Transverse colon (tissue), 4 donors: ENCODE measurements at regions not wholly inside any gene's neighbourhood (a gene's known extent, or its start where the extent isn't known, plus 50 kb on each side); places are given as distances from the start of the nearest gene placed in this dataset.
"Not testable (repeated sequence)": the region's sequence is repeated elsewhere in the genome, so short reads cannot be mapped to it uniquely, and the experiment has no call there.

Experiments used
- DNase-seq: peaks from one replicate; pipeline ENCODE4 v3.0.0-alpha.2; 2019
- H3K27ac ChIP-seq, 4 donors: fragments of 200-600 bp; sonication (generic); 2 replicates each; pipeline ENCODE4 v1.5.1; 2016 to 2018; ENCODE audit warnings: inconsistent platforms in 4 of 4
- H3K27me3 ChIP-seq: fragments of 200-600 bp; sonication (generic); 2 replicates; pipeline ENCODE4 v1.5.1; 2017; ENCODE audit warnings: inconsistent platforms
- H3K36me3 ChIP-seq, 4 donors: fragments of 200-600 bp; sonication (generic); 2 replicates each; pipeline ENCODE4 v1.5.1; 2017 to 2019; ENCODE audit warnings: inconsistent platforms in 4 of 4
- H3K4me1 ChIP-seq, 4 donors: fragments of 200-600 bp; sonication (generic); 2 replicates each; pipeline ENCODE4 v1.5.1; 2017 to 2020; ENCODE audit warnings: inconsistent platforms in 4 of 4
- H3K4me3 ChIP-seq, 4 donors: fragments of 200-600 bp; sonication (generic); 1 replicate in 1 of 4; 2 replicates in 3 of 4; pipeline versions ENCODE4 v1.5.1 to v1.6.1; 2017 to 2019; ENCODE audit warnings: inconsistent platforms in 4 of 4
- H3K9me3 ChIP-seq, 2 donors: fragments of 200-600 bp; sonication (generic); 2 replicates each; pipeline ENCODE4 v1.5.1; 2017 to 2019; ENCODE audit warnings: inconsistent platforms in 2 of 2
- EP300 ChIP-seq: sonication (generic); formaldehyde crosslinking; IDR thresholded peaks from one replicate; pipeline ENCODE4 v1.6.1; 2017; ENCODE audit warnings: antibody characterized with exemption, low read depth
- POLR2A ChIP-seq: fragments of 450-650 bp; IDR thresholded peaks from one replicate; pipeline ENCODE4 v1.6.1; 2016; ENCODE audit warnings: antibody characterized with exemption, mild to moderate bottlenecking, moderate library complexity
- POLR2AphosphoS5 ChIP-seq, 3 donors: sonication (generic); formaldehyde crosslinking; IDR thresholded peaks; one replicate each; pipeline ENCODE4 v1.6.1; 2016; ENCODE audit warnings: antibody characterized with exemption in 3 of 3
- WGBS, 2 donors: methylation state at CpG; one replicate each; pipeline ENCODE4 v1.1.5; 2018; ENCODE audit warnings: low coverage in 1 of 2; 5-methylcytosine and 5-hydroxymethylcytosine counted together
- in situ Hi-C, 4 donors: fragments of 200-750 bp; cut with MboI; loops; one replicate each; pipeline versions ENCODE4 v1.15.0 to v1.15.1; 2017; ENCODE audit warnings: low sequenced_read_pairs in 3 of 4, low pct_ligation_motif_present in 1 of 4, low pct_unique_long_range_greater_than_20kb in 1 of 4
- intact Hi-C: fragments of 100-400 bp; cut with DNase I; formaldehyde crosslinking; loops from one replicate; pipeline ENCODE4 v1.15.1; 2023; ENCODE audit warnings: low total_unique reads
- TF ChIP-seq, protein P1 (sequence below), 5 experiments: fragments of 200-600 bp in 3 of 5; fragments of 450-650 bp in 2 of 5; sonication (generic) in 3 of 5; IDR thresholded peaks; 1 replicate in 2 of 5; 2 replicates in 3 of 5; pipeline ENCODE4 v1.5.1; 2016 to 2017; ENCODE audit warnings: antibody characterized with exemption in 5 of 5, inconsistent platforms in 3 of 5, mild to moderate bottlenecking in 2 of 5, moderate library complexity in 1 of 5

DNA sequence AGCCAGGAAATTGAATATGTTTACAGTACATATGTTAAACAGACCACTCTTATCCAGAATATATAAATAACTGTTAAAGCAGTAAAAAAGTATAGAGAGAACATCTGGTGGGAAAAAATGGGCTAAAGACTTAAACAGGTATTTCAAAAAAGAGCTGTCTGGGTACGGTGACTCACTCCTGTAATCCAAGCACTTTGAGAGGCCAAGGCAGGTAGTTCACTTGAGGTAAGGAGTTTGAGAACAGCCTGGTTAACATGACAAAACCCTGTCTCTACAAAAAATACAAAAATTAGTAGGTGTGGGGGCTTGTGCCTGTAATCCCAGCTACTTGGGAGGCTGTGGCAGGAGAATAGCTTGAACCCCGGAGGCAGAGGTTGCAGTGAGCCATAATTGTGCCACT, 171.4 kb upstream of the FSIP2 start:
- intact Hi-C loops (no loop called here), in situ Hi-C loops (no loop called here)
- WGBS, 2 donors = 75 to 84% methylated on average over 2 of the region's 2 CpGs
- H3K4me1 ChIP-seq = no peaks in the 10 kb centered on the region
- no peak overlapping the region for H3K4me3 ChIP-seq
- H3K27me3 ChIP-seq = no peaks in the 10 kb centered on the region
- H3K36me3 ChIP-seq = no peaks in the 10 kb centered on the region
- DNase-seq = no peak
- TF ChIP-seq, protein P1, sequence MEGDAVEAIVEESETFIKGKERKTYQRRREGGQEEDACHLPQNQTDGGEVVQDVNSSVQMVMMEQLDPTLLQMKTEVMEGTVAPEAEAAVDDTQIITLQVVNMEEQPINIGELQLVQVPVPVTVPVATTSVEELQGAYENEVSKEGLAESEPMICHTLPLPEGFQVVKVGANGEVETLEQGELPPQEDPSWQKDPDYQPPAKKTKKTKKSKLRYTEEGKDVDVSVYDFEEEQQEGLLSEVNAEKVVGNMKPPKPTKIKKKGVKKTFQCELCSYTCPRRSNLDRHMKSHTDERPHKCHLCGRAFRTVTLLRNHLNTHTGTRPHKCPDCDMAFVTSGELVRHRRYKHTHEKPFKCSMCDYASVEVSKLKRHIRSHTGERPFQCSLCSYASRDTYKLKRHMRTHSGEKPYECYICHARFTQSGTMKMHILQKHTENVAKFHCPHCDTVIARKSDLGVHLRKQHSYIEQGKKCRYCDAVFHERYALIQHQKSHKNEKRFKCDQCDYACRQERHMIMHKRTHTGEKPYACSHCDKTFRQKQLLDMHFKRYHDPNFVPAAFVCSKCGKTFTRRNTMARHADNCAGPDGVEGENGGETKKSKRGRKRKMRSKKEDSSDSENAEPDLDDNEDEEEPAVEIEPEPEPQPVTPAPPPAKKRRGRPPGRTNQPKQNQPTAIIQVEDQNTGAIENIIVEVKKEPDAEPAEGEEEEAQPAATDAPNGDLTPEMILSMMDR (IDR thresholded peaks at IDR 0.05) = no peak
- TF ChIP-seq POLR2A (no peak), POLR2AphosphoS5 (IDR thresholded peaks at IDR 0.05) (no peak), EP300 (no peak)
- no peaks in the 10 kb centered on the region for H3K9me3 ChIP-seq
- no peak overlapping the region for H3K27ac ChIP-seq

DNA sequence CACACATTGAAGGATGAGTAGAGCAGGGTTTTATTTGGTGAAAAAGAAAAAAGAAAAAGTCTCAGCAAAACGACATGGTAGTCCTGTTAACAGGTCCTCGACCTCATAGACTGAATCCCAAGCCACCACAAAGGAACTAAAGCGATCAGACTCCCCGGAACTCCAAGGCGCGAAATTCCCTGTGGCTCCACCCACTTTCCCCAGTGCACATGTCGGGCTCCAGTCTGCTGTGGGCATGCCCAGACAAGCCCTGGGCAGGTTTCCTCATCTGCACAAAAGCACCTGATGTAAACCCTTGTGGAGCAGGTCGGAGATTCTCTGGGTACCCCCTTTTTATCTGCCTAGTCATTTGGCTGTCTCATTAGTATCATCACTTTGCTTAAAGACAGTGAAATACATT, 170.7 kb upstream of the FSIP2 start:
- WGBS, 2 donors = 81 to 82% methylated on average over 8 of the region's 8 CpGs
- no peak for TF ChIP-seq POLR2AphosphoS5 (IDR thresholded peaks at IDR 0.05)
- no peak for TF ChIP-seq EP300
- TF ChIP-seq POLR2A = no peak
- TF ChIP-seq, protein P1 (IDR thresholded peaks at IDR 0.05) = no peak
- Histone ChIP-seq H3K27ac (no peak overlapping the region), H3K4me3 (no peak overlapping the region), H3K36me3 (no peaks in the 10 kb centered on the region), H3K9me3 (no peaks in the 10 kb centered on the region), H3K4me1 (no peaks in the 10 kb centered on the region), H3K27me3 (no peaks in the 10 kb centered on the region)
- in situ Hi-C loops (no loop called here), intact Hi-C loops (no loop called here)
- no peak for DNase-seq

DNA sequence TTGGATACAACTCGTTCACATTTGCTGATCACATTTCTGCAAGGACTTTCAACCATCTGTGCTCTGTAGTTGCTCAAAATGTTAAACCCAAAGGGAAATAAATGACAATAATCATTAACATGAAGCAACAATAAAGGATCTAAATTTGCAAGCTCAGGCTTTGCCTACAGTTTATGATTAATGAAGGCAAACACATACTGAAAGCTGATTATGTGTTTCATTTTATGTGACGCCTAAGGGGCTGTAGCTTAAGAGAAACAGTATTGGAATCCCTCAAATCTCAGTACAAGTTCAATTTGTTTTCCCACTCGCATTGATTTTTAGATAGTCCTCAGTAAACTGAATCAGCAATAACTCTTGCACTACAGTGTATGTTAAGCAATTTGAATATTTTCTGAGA, 160.3 kb upstream of the FSIP2 start:
- WGBS, 2 donors = 61 to 63% methylated on average over 3 of the region's 3 CpGs
- in situ Hi-C loops = no loop called here
- no peaks in the 10 kb centered on the region for H3K4me1 ChIP-seq
- TF ChIP-seq POLR2A (no peak), POLR2AphosphoS5 (IDR thresholded peaks at IDR 0.05) (no peak), EP300 (no peak)
- TF ChIP-seq, protein P1 (IDR thresholded peaks at IDR 0.05) = no peak
- no peak overlapping the region for H3K27ac ChIP-seq
- DNase-seq = no peak
- H3K9me3 ChIP-seq = no peaks in the 10 kb centered on the region
- H3K27me3 ChIP-seq = no peaks in the 10 kb centered on the region
- no peak overlapping the region for H3K4me3 ChIP-seq
- intact Hi-C loops = no loop called here
- no peaks in the 10 kb centered on the region for H3K36me3 ChIP-seq

GRCh38 chr2:185583058-185583816, 155.4 kb upstream of the FSIP2 start:
- H3K27ac ChIP-seq = no peak overlapping the region
- no peaks in the 10 kb centered on the region for H3K36me3 ChIP-seq
- TF ChIP-seq EP300 (no peak), POLR2A (no peak), POLR2AphosphoS5 (IDR thresholded peaks at IDR 0.05) (no peak)
- TF ChIP-seq, protein P1 (IDR thresholded peaks at IDR 0.05) = no peak
- 74% methylated on average over 2 of the region's 2 CpGs; no CpG with 5 or more reads in 1 of the 2 donors for WGBS, 2 donors
- in situ Hi-C loops = no loop called here
- intact Hi-C loops = loop anchor here (5.0 kb wide), 1 partner anchor 1244 kb away; no protein-coding TSS in a partner anchor
- H3K9me3 ChIP-seq = peaks cover 2 to 5% of the 10 kb centered on the region in 2 donors
- H3K27me3 ChIP-seq = no peaks in the 10 kb centered on the region
- no peak overlapping the region for H3K4me3 ChIP-seq
- no peak for DNase-seq
- no peaks in the 10 kb centered on the region for H3K4me1 ChIP-seq

GRCh38 chr2:185585165-185585564, 153.4 kb upstream of the FSIP2 start:
- H3K27ac ChIP-seq, in situ Hi-C loops, DNase-seq, H3K36me3 ChIP-seq, H3K4me1 ChIP-seq, intact Hi-C loops, H3K27me3 ChIP-seq, H3K4me3 ChIP-seq, H3K9me3 ChIP-seq: not testable (repeated sequence)
- WGBS, 2 donors = 97% methylated on average over 5 of the region's 5 CpGs; no CpG with 5 or more reads in 1 of the 2 donors

DNA sequence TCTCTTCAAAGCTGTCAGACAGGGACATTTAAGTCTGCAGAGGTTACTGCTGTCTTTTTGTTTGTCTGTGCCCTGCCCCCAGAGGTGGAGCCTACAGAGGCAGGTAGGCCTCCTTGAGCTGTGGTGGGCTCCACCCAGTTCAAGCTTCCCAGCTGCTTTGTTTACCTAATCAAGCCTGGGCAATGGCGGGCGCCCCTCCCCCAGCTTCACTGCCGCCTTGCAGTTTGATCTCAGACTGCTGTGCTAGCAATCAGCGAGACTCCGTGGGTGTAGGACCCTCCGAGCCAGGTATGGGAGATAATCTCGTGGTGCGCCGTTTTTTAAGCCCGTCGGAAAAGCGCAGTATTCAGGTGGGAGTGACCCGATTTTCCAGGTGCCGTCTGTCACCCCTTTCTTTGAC, 147.3 kb upstream of the FSIP2 start:
- H3K27ac ChIP-seq, intact Hi-C loops: not testable (repeated sequence)
- WGBS, 2 donors = 91% methylated on average over 14 of the region's 14 CpGs; no CpG with 5 or more reads in 1 of the 2 donors

More for the DNA sequence above, 147.3 kb upstream of the FSIP2 start:
- H3K9me3 ChIP-seq, H3K4me3 ChIP-seq, DNase-seq, in situ Hi-C loops, H3K27me3 ChIP-seq, H3K4me1 ChIP-seq, H3K36me3 ChIP-seq: not testable (repeated sequence)
